ENCODE measurements at regions not wholly inside any gene's neighbourhood (a gene's known extent, or its start where the extent isn't known, plus 50 kb on each side); places are given as distances from the start of the nearest gene placed in this dataset.

DNA sequence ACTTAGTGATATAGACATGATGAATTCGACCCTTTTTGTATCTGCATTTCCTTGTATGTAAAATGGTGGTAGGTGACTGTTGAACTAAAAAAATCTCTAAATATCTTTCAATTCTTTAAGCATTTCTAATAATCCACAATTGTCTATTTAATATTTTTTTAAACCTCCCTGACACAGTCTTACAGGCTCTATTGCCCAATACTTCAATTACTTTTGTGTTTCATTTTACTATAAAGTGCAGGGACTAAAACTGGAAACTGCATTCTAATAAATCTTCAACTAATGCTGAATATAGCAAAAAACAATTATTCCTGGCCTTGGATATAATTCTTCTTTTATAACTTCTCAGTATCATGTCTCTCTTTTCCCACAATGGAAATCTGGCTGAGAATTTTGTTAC, 202.7 kb upstream of the PIK3R1 start:
- Histone ChIP-seq H3K36me3 (ENCODE audit: control insufficient read depth, insufficient read depth, low read length) (no peaks in the 10 kb centered on the region), H3K9me3 (ENCODE audit: control insufficient read depth, low read length) (no peaks in the 10 kb centered on the region), H3K27ac (ENCODE audit: insufficient read depth, low read length, poor library complexity, severe bottlenecking) (no peak overlapping the region), H3K27me3 (replicated peaks; ENCODE audit: control insufficient read depth, insufficient read depth, low read length, poor library complexity, severe bottlenecking) (no peaks in the 10 kb centered on the region), H3K4me1 (ENCODE audit: control insufficient read depth, insufficient read depth, low read length, poor library complexity, severe bottlenecking) (no peaks in the 10 kb centered on the region), H3K4me3 (ENCODE audit: insufficient read depth, low read depth, low read length, poor library complexity, severe bottlenecking) (no peak overlapping the region)
- DNase-seq = no peak

DNA sequence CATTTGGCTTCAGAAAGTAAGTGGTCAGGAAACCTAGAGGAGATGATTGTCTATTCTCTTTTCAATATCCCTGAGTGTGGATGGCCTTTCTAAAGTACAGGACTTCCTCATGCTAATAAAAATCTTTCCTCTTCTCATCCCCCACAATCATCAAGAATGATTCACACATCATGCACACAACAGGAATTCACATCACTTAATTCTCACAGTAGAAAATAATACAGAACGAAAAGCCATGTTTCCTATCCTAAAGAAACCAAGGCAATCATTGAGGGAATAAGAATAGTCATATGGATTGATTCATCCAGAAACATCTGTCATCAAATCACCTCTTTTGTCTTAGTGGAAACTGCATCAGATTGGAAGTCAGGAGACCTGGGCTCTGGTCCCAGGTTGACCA, 203.1 kb upstream of the PIK3R1 start:
- Histone ChIP-seq H3K27ac (ENCODE audit: insufficient read depth, low read length, poor library complexity, severe bottlenecking) (no peak overlapping the region), H3K4me3 (ENCODE audit: insufficient read depth, low read depth, low read length, poor library complexity, severe bottlenecking) (no peak overlapping the region), H3K27me3 (replicated peaks; ENCODE audit: control insufficient read depth, insufficient read depth, low read length, poor library complexity, severe bottlenecking) (no peaks in the 10 kb centered on the region), H3K4me1 (ENCODE audit: control insufficient read depth, insufficient read depth, low read length, poor library complexity, severe bottlenecking) (no peaks in the 10 kb centered on the region), H3K9me3 (ENCODE audit: control insufficient read depth, low read length) (no peaks in the 10 kb centered on the region), H3K36me3 (ENCODE audit: control insufficient read depth, insufficient read depth, low read length) (no peaks in the 10 kb centered on the region)
- no peak for DNase-seq

DNA sequence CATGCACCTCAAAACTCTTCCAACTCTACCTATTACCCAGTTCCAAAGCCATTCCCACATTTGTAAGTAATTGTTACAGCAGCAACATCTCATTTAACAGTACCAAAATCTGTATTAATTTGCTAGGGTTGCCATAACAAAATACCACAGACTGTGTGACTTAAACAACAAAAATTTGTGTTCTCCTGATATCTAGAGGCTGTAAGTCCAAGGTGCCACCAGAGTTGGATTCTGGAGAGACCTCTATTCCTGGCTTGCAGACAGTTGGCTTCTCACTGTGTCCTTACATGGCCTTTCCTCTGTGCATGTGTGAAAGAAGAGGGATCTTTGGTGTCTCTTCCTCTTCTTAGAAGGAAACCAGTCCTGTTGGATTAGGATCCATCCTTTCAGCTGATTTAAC, 203.8 kb upstream of the PIK3R1 start:
- H3K9me3 ChIP-seq (ENCODE audit: control insufficient read depth, low read length) = no peaks in the 10 kb centered on the region
- H3K27me3 ChIP-seq (replicated peaks; ENCODE audit: control insufficient read depth, insufficient read depth, low read length, poor library complexity, severe bottlenecking) = no peaks in the 10 kb centered on the region
- no peaks in the 10 kb centered on the region for H3K4me1 ChIP-seq (ENCODE audit: control insufficient read depth, insufficient read depth, low read length, poor library complexity, severe bottlenecking)
- no peak overlapping the region for H3K4me3 ChIP-seq (ENCODE audit: insufficient read depth, low read depth, low read length, poor library complexity, severe bottlenecking)
- H3K36me3 ChIP-seq (ENCODE audit: control insufficient read depth, insufficient read depth, low read length) = no peaks in the 10 kb centered on the region
- no peak for DNase-seq
- H3K27ac ChIP-seq (ENCODE audit: insufficient read depth, low read length, poor library complexity, severe bottlenecking) = no peak overlapping the region

DNA sequence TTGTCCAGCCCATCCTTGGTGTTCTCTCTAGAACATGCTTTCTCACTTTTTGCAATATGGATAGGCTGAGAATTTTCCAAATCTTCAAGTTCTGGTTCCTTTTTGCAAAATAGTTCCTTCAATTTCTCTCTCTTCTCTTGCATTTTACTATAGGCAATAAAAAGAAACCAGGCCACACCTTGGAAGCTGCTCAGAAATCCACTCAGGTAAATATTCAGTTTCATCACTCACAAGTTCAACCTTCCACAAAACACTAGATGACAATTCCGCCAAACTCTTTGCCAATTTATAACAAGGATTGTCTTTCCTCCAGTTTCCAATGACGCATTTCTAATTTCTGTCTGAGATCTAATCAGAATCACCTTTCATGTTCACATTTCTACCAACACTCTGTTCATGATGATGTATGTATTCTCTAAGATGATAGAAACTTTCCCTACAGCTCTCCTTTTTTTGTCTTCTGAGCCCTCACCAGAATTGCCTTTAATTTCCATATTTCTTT, 204.2 kb upstream of the PIK3R1 start:
- no peak for DNase-seq
- Histone ChIP-seq H3K27me3 (replicated peaks; ENCODE audit: control insufficient read depth, insufficient read depth, low read length, poor library complexity, severe bottlenecking) (no peaks in the 10 kb centered on the region), H3K27ac (ENCODE audit: insufficient read depth, low read length, poor library complexity, severe bottlenecking) (no peak overlapping the region), H3K9me3 (ENCODE audit: control insufficient read depth, low read length) (no peaks in the 10 kb centered on the region), H3K36me3 (ENCODE audit: control insufficient read depth, insufficient read depth, low read length) (no peaks in the 10 kb centered on the region), H3K4me1 (ENCODE audit: control insufficient read depth, insufficient read depth, low read length, poor library complexity, severe bottlenecking) (no peaks in the 10 kb centered on the region), H3K4me3 (ENCODE audit: insufficient read depth, low read depth, low read length, poor library complexity, severe bottlenecking) (no peak overlapping the region)

DNA sequence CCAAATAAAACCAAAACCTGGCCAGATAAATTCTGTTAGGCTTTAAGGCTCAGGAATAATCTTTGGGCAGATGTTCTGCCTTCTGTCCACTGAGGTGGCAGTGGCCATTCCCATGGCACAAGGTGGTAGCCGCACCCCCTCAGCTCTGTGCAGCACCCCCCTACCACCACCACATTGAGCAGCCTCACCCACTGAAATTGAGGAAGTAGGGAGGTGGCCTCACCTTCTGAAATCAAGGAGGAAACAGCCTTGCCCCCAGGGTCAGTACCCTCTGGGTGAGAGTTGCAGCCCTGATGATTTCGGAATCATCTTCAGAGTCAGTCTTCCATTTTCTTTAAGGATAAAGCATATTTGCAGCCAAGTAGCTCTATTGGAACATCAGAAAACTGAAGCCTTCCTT, 204.8 kb upstream of the PIK3R1 start:
- H3K27ac ChIP-seq (ENCODE audit: insufficient read depth, low read length, poor library complexity, severe bottlenecking) = no peak overlapping the region
- no peak for DNase-seq
- no peaks in the 10 kb centered on the region for H3K9me3 ChIP-seq (ENCODE audit: control insufficient read depth, low read length)

GRCh38 chr5:68007451-68007850, 208.1 kb upstream of the PIK3R1 start:
- no peak for DNase-seq
- Histone ChIP-seq H3K27me3 (replicated peaks; ENCODE audit: control insufficient read depth, insufficient read depth, low read length, poor library complexity, severe bottlenecking) (no peaks in the 10 kb centered on the region), H3K9me3 (ENCODE audit: control insufficient read depth, low read length) (no peaks in the 10 kb centered on the region), H3K4me3 (ENCODE audit: insufficient read depth, low read depth, low read length, poor library complexity, severe bottlenecking) (no peak overlapping the region), H3K27ac (ENCODE audit: insufficient read depth, low read length, poor library complexity, severe bottlenecking) (no peak overlapping the region), H3K4me1 (ENCODE audit: control insufficient read depth, insufficient read depth, low read length, poor library complexity, severe bottlenecking) (no peaks in the 10 kb centered on the region), H3K36me3 (ENCODE audit: control insufficient read depth, insufficient read depth, low read length) (no peaks in the 10 kb centered on the region)

More for the DNA sequence above, 204.8 kb upstream of the PIK3R1 start:
- no peaks in the 10 kb centered on the region for H3K27me3 ChIP-seq (replicated peaks; ENCODE audit: control insufficient read depth, insufficient read depth, low read length, poor library complexity, severe bottlenecking)
- no peaks in the 10 kb centered on the region for H3K36me3 ChIP-seq (ENCODE audit: control insufficient read depth, insufficient read depth, low read length)
- H3K4me1 ChIP-seq (ENCODE audit: control insufficient read depth, insufficient read depth, low read length, poor library complexity, severe bottlenecking) = no peaks in the 10 kb centered on the region
- H3K4me3 ChIP-seq (ENCODE audit: insufficient read depth, low read depth, low read length, poor library complexity, severe bottlenecking) = no peak overlapping the region

DNA sequence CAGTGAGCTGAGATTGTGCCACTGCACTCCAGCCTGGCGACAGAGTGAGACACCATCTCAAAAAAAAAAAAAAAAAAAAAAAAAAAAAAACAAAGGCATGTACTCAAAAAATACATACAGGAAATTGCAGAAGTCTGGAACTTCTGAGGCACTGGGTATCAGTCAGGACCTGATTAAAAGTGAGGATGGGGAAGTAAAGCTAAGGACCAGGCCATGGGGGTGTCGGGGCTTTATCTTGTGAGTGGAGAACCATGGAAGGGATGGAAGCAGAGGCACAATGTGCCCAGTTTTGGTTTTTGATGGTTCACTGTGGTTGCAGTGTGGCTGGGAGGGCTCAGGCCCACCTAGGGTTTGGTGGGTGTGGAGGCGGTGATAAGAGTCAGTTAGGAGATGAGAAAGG, 212.7 kb upstream of the PIK3R1 start:
- Histone ChIP-seq H3K4me1 (ENCODE audit: control insufficient read depth, insufficient read depth, low read length, poor library complexity, severe bottlenecking) (no peaks in the 10 kb centered on the region), H3K36me3 (ENCODE audit: control insufficient read depth, insufficient read depth, low read length) (no peaks in the 10 kb centered on the region), H3K9me3 (ENCODE audit: control insufficient read depth, low read length) (no peaks in the 10 kb centered on the region), H3K27me3 (replicated peaks; ENCODE audit: control insufficient read depth, insufficient read depth, low read length, poor library complexity, severe bottlenecking) (no peaks in the 10 kb centered on the region), H3K27ac (ENCODE audit: insufficient read depth, low read length, poor library complexity, severe bottlenecking) (no peak overlapping the region), H3K4me3 (ENCODE audit: insufficient read depth, low read depth, low read length, poor library complexity, severe bottlenecking) (no peak overlapping the region)
- no peak for DNase-seq

- Histone ChIP-seq H3K4me3 (ENCODE audit: insufficient read depth, low read depth, low read length, poor library complexity, severe bottlenecking) (no peak overlapping the region), H3K9me3 (ENCODE audit: control insufficient read depth, low read length) (no peaks in the 10 kb centered on the region), H3K36me3 (ENCODE audit: control insufficient read depth, insufficient read depth, low read length) (no peaks in the 10 kb centered on the region), H3K4me1 (ENCODE audit: control insufficient read depth, insufficient read depth, low read length, poor library complexity, severe bottlenecking) (no peaks in the 10 kb centered on the region), H3K27ac (ENCODE audit: insufficient read depth, low read length, poor library complexity, severe bottlenecking) (no peak overlapping the region), H3K27me3 (replicated peaks; ENCODE audit: control insufficient read depth, insufficient read depth, low read length, poor library complexity, severe bottlenecking) (no peaks in the 10 kb centered on the region)
- no peak for DNase-seq
Measured at GRCh38 chr5:68000805-68001204, 214.8 kb upstream of the PIK3R1 start.

DNA sequence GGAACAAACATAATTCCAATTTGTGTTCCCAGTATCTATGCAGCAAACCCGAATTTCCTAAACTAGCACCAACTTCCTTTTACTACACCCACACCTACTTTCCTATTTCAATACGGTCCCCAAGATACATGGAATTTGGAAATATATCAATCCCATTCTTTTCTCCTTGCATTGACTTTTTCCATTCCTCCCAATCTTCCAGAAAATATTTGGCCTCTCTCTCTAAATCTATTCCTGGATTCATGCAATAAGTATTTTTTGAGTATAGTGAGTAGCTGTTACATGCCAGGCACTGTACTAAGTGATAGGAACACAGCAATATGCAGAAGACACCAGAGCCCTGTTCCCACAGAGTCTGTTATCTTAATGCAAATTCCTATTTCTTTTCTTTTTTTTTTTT, 216.2 kb upstream of the PIK3R1 start:
- Histone ChIP-seq H3K4me3 (ENCODE audit: insufficient read depth, low read depth, low read length, poor library complexity, severe bottlenecking) (no peak overlapping the region), H3K27me3 (replicated peaks; ENCODE audit: control insufficient read depth, insufficient read depth, low read length, poor library complexity, severe bottlenecking) (no peaks in the 10 kb centered on the region), H3K27ac (ENCODE audit: insufficient read depth, low read length, poor library complexity, severe bottlenecking) (no peak overlapping the region), H3K4me1 (ENCODE audit: control insufficient read depth, insufficient read depth, low read length, poor library complexity, severe bottlenecking) (no peaks in the 10 kb centered on the region), H3K9me3 (ENCODE audit: control insufficient read depth, low read length) (no peaks in the 10 kb centered on the region), H3K36me3 (ENCODE audit: control insufficient read depth, insufficient read depth, low read length) (no peaks in the 10 kb centered on the region)
- DNase-seq = no peak

DNA sequence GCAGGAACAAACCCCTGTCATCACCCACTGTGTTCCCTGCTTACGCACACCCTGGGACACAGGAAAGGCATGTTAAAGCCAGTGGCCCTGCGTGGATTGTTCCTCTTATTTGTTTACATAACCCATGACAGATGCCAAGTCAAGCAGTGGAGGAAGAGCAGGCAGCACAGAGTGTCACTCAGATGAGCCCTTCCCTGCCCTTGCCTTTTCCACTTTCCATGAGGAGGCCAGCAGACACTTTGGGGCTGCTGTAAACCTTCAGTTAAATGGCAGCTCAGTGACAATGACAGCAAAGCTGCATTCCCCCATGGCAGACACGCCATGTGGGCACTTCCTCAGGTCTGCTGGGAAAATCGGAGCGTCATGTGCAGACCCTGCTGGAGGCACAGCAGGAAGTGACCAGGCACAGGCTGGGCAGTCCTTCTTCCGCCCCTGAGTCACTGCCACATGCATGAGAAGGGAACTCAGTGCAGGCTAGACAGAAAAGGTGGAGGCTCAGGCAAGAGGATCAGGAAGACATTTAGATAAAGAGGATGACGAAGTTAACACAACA, 216.8 kb upstream of the PIK3R1 start:
- no peak overlapping the region for H3K27ac ChIP-seq (ENCODE audit: insufficient read depth, low read length, poor library complexity, severe bottlenecking)
- no peaks in the 10 kb centered on the region for H3K4me1 ChIP-seq (ENCODE audit: control insufficient read depth, insufficient read depth, low read length, poor library complexity, severe bottlenecking)
- H3K36me3 ChIP-seq (ENCODE audit: control insufficient read depth, insufficient read depth, low read length) = no peaks in the 10 kb centered on the region
- no peaks in the 10 kb centered on the region for H3K27me3 ChIP-seq (replicated peaks; ENCODE audit: control insufficient read depth, insufficient read depth, low read length, poor library complexity, severe bottlenecking)
- no peak for DNase-seq
- H3K4me3 ChIP-seq (ENCODE audit: insufficient read depth, low read depth, low read length, poor library complexity, severe bottlenecking) = no peak overlapping the region
- H3K9me3 ChIP-seq (ENCODE audit: control insufficient read depth, low read length) = no peaks in the 10 kb centered on the region

Data from effector memory CD4-positive, alpha-beta T cell (primary cell).